Calu3 (cell line): ENCODE measurements at regions not wholly inside any gene's neighbourhood (a gene's known extent, or its start where the extent isn't known, plus 50 kb on each side); places are given as distances from the start of the nearest gene placed in this dataset.
"Not testable (repeated sequence)": the region's sequence is repeated elsewhere in the genome, so short reads cannot be mapped to it uniquely, and the experiment has no call there.

Experiments
- BruUV-seq: library from RNA; stranded (reverse); fragments of 400-500 nt; replicated peaks from 2 replicates; lab custom pipeline; 2021; lab: Mats Ljungman, UMichigan
- CTCF ChIA-PET: fragments of 300-600 bp; sonication (Branson Sonifier 250); formaldehyde crosslinking; loops from one replicate; lab custom pipeline; 2022; ENCODE audit warnings: antibody characterized with exemption; lab: Charles Lee
- DNase-seq: peaks from one replicate; pipeline ENCODE4 v3.0.0; 2022
- H3K27ac Mint-ChIP-seq: one replicate; pipeline ENCODE4 v1.8.0; 2022; ENCODE audit warnings: mixed read lengths; ENCODE audit not compliant: unreplicated experiment
- H3K27me3 Mint-ChIP-seq: one replicate; pipeline ENCODE4 v1.8.0; 2022; ENCODE audit warnings: mixed read lengths; ENCODE audit not compliant: unreplicated experiment
- H3K36me3 Mint-ChIP-seq: one replicate; pipeline ENCODE4 v1.8.0; 2022; ENCODE audit warnings: mild to moderate bottlenecking, moderate library complexity, mixed read lengths; ENCODE audit not compliant: insufficient read depth, unreplicated experiment
- H3K4me1 Mint-ChIP-seq: one replicate; pipeline ENCODE4 v1.8.0; 2022; ENCODE audit warnings: mild to moderate bottlenecking, low read depth, mixed read lengths; ENCODE audit not compliant: unreplicated experiment
- H3K4me3 Mint-ChIP-seq: one replicate; pipeline ENCODE4 v1.8.0; 2022; ENCODE audit warnings: mild to moderate bottlenecking, low read depth, moderate library complexity, mixed read lengths; ENCODE audit not compliant: unreplicated experiment
- H3K9me3 Mint-ChIP-seq: one replicate; pipeline ENCODE4 v1.8.0; 2022; ENCODE audit warnings: low read depth, mixed read lengths; ENCODE audit not compliant: unreplicated experiment
- CTCF ChIP-seq: fragments of 200-600 bp; IDR thresholded peaks from one replicate; pipeline ENCODE4 v1.8.0; 2022; ENCODE audit warnings: antibody characterized with exemption; ENCODE audit not compliant: unreplicated experiment
- intact Hi-C: fragments of 100-400 bp; cut with micrococcal nuclease; formaldehyde crosslinking; loops from one replicate; pipeline ENCODE4 v1.10.0; 2022; ENCODE audit not compliant: unreplicated experiment

- intact Hi-C loops = no loop called here
- Mint-ChIP-seq H3K4me1 (no peaks in the 10 kb centered on the region), H3K4me3 (no peak overlapping the region), H3K36me3 (no peaks in the 10 kb centered on the region), H3K27ac (no peak overlapping the region), H3K9me3 (peaks cover 2% of the 10 kb centered on the region), H3K27me3 (no peaks in the 10 kb centered on the region)
- CTCF ChIA-PET = no interaction called here
- no TSS peak for BruUV-seq
- no peak for TF ChIP-seq CTCF
- DNase-seq = no peak
Measured at GRCh38 chr13:62168891-62169290, 753.2 kb upstream of the PCDH20 start.

- no TSS peak for BruUV-seq
- intact Hi-C loops = no loop called here
- no peak overlapping the region for H3K4me3 Mint-ChIP-seq
- no peaks in the 10 kb centered on the region for H3K4me1 Mint-ChIP-seq
- H3K36me3 Mint-ChIP-seq = no peaks in the 10 kb centered on the region
- no peak for DNase-seq
- H3K27ac Mint-ChIP-seq = no peak overlapping the region
- CTCF ChIA-PET = no interaction called here
- H3K27me3 Mint-ChIP-seq = no peaks in the 10 kb centered on the region
- no peak for TF ChIP-seq CTCF
- peaks cover 2% of the 10 kb centered on the region for H3K9me3 Mint-ChIP-seq
Measured at GRCh38 chr13:62167650-62168172, 752.1 kb upstream of the PCDH20 start.

- TF ChIP-seq CTCF = no peak
- H3K4me1 Mint-ChIP-seq = no peaks in the 10 kb centered on the region
- CTCF ChIA-PET = no interaction called here
Measured at GRCh38 chr13:62162860-62163259, 747.2 kb upstream of the PCDH20 start.

GRCh38 chr13:62158520-62158919 lies 742.9 kb upstream of the PCDH20 start:
- intact Hi-C loops = no loop called here
- no peak for DNase-seq
- BruUV-seq = no TSS peak
- CTCF ChIA-PET = no interaction called here
- Mint-ChIP-seq H3K4me1 (no peaks in the 10 kb centered on the region), H3K27ac (no peak overlapping the region), H3K36me3 (no peaks in the 10 kb centered on the region), H3K4me3 (no peak overlapping the region), H3K27me3 (no peaks in the 10 kb centered on the region), H3K9me3 (no peaks in the 10 kb centered on the region)
- TF ChIP-seq CTCF = no peak

More at GRCh38 chr13:62162860-62163259, 747.2 kb upstream of the PCDH20 start:
- Mint-ChIP-seq H3K9me3 (no peaks in the 10 kb centered on the region), H3K27me3 (no peaks in the 10 kb centered on the region), H3K36me3 (no peaks in the 10 kb centered on the region), H3K27ac (no peak overlapping the region), H3K4me3 (no peak overlapping the region)
- no peak for DNase-seq
- intact Hi-C loops = no loop called here
- BruUV-seq = no TSS peak

- H3K4me3 Mint-ChIP-seq, H3K27me3 Mint-ChIP-seq, CTCF ChIA-PET, BruUV-seq, DNase-seq, H3K27ac Mint-ChIP-seq, H3K9me3 Mint-ChIP-seq, H3K36me3 Mint-ChIP-seq, intact Hi-C loops, H3K4me1 Mint-ChIP-seq: not testable (repeated sequence)
Measured at GRCh38 chr13:62151724-62152123, 736.1 kb upstream of the PCDH20 start.
